ENCODE measurements at regions not wholly inside any gene's neighbourhood (a gene's known extent, or its start where the extent isn't known, plus 50 kb on each side); places are given as distances from the start of the nearest gene placed in this dataset.

DNA sequence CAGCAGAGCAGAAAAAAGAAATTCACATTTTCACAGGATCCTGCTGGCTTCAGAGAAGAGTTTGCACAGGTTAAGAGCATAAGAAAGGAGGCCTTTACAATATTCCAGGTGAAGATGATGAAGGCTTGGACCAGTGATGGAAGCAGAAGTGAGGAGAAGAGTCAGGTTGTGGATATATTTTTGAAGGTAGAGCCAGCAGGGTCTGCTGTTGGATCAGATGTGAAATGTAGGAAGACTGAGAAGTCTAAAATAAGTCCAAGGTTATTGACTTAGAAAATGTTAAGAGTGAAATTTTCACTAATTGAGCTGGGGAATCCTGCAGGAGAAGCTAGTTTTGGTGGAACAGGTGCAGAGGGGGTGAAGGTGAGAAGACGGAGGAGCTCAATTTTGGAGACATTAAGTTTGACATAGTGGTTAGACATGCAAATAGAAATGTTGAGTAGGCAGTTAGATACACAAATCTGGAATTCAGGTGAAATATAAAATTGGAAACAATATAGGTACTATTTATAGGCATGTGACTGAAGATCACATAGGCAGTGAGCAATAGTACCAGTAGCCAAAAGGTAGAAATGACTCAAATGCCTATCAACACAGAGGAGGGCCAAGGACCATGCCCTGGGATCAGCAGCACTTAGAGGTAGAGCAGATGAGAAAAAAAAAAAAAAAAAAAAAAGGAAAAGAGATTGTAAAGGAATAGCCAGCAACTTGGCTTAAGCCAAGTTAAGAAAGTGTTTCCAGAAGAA, 252.0 kb downstream of the AASDHPPT start:
- no peak for DNase-seq (ENCODE audit: low read depth, low spot score)

DNA sequence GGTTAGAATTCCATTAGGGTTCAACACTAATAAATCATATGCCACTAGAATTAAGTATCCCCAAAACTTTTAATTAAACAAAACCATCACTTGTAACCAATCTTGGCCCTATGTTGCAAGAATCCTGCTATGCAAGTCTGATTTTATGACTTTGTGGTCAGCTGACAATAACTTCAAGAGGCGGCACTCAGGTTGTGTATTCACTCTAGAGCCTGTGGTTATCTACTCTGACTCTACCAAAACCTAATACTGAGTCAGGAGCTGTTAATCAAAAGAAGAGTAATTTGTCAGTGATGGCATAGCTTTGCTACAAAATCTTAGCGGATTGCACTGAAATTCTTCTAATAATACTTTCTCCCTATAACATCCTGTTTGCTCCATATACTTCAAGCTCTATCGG, 253.7 kb downstream of the AASDHPPT start:
- no peak for DNase-seq (ENCODE audit: low read depth, low spot score)

DNA sequence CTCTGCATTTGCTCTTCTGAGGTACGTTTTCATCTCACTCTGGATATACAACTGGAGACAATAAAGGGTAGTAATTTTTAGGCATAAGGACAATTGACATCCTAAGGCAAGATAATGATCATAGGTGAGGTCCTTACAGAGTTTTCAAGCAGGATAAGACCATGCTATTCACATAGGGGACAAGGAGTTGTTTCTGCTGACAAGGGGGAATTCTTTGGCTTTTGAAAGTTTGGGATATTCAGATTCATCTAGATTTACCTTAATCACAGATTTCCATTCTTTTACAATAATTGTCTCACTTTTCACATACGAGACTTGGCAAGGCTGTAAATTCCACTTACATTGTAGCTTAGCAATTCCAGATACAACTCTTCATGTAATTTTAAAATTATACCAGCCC, 256.2 kb downstream of the AASDHPPT start:
- no peak for DNase-seq (ENCODE audit: low read depth, low spot score)

DNA sequence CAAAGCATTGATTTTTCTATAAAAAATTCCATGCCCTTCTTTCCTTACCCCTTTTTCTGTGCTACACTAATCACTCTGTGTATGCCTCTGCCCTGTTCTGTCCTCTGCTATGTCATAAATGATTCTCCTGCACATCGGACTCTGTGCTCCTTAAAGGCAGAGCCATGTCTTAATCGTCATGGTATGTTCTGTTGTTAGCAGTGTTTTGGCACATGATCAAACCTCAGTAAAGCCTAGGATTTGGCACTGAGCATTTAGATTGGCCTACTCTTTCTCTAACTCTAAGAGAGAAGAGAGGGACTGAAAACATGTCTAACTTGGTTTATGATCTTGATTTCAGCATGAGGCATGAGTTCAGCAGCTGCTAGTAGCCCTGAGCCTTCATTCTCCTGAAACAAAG, 266.9 kb downstream of the AASDHPPT start:
- no peak for DNase-seq (ENCODE audit: low read depth, low spot score)

DNA sequence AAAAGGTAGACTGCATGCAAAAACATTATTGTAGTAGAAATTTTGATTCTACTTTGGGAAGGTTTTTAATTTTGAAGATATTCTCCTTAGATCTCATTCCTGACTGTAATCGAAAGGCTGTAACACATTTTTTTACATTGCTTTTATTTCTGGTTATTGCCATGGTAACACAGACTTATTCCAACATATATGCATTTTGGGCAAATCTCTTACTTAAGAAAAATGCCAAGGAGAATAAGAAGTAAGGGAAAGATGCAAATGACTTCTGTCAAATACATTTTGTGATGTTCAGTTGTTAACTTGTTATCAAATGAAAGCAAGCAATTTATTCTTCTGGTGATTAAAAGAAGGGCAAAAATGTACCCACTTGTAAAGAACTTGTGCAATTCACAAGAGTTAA, 267.5 kb downstream of the AASDHPPT start:
- DNase-seq (ENCODE audit: low read depth, low spot score), result no peak

DNA sequence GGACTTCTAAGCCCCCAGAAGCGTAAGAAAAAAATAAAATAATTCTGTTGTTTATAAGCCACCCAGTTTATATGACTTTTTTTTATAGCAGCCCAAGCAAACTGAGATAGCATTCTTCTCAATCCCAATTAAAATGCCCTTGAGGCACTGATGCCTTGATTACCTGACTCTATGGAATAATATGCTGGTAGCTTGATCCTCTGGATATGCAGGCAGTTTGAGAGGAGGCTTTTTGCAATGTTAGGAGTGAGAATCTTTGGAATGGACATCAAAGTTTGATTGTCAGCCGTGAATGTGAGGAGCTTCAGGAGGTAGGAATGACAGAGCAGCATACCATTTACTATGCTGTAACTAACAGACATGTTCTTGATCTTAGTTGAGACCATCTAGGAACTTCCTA, 275.6 kb downstream of the AASDHPPT start:
- no peak for DNase-seq (ENCODE audit: low read depth, low spot score)

DNA sequence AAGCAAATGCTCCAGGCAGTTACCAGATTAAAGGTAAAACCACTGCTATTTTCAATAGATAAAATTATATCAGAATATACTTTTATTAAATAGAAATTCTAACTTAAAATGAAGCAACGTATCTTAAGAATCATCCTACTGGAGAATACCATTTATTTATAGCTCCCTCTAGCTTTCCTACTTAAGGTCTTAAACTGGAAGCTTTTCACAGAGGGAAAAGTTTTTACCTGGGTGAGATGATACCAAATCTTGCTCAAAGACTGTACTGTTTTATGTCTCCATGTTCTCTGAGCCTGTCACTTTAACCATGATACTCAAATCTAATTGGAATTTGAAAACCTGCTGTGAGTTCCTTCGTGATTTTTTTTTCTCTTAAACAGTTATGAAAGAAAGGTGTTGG, 291.8 kb downstream of the AASDHPPT start:
- DNase-seq (ENCODE audit: low read depth, low spot score), result no peak

DNA sequence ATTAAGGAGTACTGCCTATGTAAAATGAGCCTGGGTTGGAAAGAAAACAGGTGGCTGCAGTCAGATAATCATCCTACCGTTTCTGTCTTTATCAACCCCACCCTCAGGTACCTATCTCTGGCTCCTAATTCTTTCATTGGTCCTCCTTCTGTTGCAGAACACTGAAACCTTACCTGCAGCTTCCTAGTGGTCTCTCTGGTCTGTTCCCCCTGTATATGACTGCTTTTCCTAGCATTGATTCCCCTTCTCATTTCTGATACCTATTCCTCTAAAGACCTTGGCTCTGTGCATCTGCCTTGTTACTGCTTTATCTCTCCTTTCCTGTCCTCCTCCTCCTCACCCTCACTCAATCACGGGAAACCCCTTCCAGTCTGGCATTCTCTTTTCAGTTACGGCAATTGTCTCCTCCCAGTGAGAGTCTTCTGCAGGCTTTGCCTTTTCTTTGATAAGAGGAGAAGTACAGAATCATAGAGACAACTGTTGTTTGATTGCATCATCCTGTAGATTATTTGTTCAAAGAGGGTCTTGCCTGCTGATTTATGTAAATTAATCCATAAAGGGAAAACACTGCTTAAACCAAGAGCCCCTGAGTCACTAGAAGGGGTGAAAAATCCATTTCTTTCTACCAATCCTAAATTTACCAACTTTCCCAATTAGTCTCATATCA, 301.2 kb downstream of the AASDHPPT start:
- DNase-seq (ENCODE audit: low read depth, low spot score), result no peak

DNA sequence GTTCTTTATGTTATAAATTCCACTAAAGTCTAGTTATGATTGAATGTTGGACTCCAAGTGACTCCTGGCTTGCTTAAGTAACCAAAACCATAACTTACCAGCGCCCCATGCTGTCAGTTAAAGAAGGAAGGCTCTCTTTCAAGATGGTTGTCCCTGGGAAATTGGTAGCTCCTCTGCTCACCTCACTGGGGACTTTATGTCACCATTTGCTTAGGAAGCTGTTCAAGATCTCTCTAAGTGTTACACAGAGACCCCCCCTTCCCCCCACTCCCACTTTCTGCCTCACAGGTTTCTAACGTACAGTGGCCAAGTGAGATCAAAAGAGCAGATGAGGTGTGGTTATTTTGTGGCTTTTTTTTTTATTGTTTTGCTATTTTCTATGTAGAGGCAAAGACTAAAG, 301.8 kb downstream of the AASDHPPT start:
- DNase-seq (ENCODE audit: low read depth, low spot score), result no peak

DNA sequence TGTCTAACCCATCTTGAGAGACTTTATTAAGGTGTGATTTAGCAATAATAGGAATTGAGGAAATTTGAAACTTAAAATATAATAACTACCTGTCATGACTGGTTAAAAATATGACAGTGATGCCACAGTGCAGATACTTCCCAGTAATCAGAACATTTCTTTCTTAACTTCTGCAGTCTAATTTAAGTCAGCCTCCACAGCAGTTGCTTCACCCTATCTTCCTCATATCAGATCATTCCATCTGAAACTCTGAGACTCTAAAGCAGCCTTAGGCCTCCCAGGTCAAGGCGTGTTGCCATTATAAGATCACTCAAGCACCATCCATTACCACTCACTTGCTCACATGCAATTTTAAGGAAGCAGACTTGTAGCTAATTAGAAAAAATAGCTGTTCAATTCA, 302.2 kb downstream of the AASDHPPT start:
- no peak for DNase-seq (ENCODE audit: low read depth, low spot score)

DNA sequence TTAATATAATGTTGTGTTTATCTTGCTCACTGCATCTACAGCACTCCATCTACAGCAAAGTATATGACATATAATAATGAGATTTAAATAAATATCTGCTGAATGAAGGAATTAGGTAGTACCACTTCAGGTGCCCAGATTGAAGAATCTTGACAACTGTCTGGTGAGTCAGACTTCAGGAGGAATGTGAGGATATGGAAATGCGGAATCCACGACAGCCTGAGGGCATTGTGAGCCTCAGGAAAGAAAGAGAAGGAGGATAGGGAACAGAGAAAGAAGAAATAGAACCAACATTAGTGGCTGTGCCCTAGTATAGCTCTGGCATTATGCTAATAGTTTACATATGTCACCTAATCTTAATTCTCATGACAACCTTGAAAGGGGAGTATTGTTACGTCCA, 304.4 kb downstream of the AASDHPPT start:
- DNase-seq (ENCODE audit: low read depth, low spot score), result no peak

DNA sequence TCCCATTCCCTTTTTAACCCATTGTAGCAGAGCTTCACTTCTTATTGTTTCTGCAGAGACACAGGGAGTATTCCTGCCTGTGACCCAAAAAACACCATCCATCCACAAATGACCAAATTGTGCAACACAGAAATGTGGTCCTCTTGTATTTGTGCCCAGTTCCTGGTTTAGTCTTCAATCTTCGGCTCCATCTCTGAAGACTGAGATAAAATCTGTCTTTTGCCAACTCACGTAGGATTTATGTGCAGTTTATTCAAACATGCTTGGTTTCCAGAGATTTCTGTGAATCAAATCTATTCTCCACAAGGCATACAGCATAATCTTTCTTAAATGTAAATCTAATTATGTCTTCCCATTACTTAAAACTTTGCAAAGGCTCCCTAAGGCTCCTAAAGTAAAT, 307.0 kb downstream of the AASDHPPT start:
- DNase-seq (ENCODE audit: low read depth, low spot score), result no peak

DNA sequence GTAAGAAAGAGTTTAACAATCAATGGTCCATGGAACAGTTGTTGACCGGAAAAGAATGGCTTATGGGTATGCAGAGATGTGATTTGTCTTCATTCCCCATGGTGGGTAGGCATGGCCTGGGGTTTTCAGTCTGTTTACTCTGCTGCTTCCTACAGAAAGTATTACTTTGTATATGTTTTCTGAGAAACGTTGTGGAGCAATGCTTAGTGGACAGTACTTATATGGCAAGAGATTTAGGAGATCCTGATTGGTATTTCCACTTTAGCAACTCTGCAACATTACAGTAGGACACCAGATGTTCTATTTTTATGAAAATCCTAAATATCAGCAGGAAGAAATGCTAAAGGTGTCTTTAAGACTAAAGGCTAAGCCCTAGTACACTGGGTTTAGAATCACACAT, 309.1 kb downstream of the AASDHPPT start:
- no peak for DNase-seq (ENCODE audit: low read depth, low spot score)

DNA sequence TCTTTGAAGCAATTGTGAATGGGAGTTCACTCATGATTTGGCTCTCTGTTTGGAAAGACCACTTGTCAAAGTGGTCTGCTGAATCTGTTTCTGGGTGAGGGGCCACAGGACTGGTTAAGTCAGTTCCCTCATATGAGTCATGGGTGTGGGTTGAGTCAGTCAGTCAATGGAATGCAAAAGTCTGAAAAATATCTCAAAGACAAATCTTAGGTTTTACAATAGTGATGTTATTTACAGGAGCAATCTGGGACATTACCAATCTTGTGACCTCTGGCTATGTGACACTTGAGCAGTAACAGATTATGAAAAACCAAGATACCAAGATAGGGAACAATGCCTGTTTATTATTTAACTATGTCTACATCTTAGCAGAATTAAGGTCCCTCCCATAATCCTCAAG, 311.6 kb downstream of the AASDHPPT start:
- no peak for DNase-seq (ENCODE audit: low read depth, low spot score)

DNA sequence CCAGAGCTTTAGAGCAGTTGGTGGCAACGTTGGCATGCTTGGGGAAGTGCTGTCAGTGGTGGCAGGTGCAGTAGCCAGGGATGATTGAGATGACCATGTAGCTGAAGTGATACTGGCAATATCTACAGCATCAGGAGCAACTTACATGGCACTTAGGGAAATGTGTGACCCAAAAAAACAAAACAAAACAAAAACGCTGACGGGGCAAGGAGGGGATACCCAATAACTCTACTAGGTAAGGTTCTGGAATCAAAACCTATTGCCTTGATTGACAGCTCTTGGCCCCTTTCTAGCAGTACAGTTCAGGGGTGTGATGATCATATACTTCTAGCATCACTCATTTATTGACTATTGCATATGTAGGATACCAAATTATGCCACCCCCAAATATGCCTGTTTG, 312.6 kb downstream of the AASDHPPT start:
- DNase-seq (ENCODE audit: low read depth, low spot score), result no peak

DNA sequence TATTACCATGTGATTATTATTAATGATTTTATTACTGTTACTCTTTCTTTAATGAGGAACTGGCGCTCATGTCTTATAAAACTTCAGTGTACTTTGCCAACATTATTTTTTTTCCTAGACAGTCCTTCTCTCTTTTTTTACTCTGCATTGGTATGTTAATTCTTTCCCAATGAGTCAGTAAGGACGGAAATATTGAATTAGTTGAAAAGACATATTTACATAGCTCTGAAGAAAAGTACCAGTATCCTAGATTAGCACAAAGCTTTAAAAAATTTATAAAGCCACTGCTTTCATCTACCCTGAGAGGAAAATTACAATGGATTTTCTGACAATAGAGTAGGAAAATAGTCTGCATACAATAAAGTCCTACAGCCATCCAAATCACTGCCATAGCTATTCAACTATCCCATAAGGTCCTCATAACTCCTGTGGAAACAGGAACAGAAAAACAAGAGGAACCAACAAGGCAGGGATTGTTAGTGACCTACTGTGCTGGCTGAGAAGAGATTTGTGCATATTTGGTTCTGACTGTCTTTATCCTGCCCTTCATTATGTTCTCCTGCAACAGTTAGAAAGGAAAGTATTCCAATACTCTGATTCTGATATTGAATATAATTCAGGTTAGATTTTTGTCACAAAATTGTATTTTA, 314.4 kb downstream of the AASDHPPT start:
- DNase-seq (ENCODE audit: low read depth, low spot score), result no peak

DNA sequence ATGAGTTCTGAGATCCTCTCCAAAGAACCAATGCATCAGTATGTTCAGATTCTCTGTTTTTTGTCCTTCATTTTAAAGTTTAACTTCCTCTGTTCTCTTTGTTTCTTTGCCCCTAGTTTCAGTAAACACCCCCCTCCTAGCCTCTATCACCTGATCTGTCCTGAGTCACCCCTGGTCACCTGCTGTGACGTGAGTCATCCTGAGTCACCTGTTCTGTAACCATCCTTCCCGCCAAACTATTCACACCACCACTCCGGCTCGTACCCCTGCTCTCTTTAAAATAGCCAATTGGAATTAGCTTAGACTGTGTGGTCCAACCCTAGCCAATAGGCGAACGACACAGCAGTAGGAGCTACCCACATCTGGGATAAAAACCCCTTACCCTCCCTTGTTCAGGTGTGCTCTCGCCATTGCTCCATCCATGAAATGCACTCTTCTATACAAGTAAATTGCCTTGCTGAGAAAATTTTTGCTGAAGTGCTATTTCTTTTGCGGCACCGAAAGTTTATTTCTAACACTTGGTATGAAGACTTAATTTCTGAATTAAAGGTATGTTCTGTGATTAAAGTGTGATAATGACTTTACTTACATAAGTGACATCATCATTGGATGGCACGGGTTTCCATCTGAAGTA, 318.4 kb downstream of the AASDHPPT start:
- no peak for DNase-seq (ENCODE audit: low read depth, low spot score)

DNA sequence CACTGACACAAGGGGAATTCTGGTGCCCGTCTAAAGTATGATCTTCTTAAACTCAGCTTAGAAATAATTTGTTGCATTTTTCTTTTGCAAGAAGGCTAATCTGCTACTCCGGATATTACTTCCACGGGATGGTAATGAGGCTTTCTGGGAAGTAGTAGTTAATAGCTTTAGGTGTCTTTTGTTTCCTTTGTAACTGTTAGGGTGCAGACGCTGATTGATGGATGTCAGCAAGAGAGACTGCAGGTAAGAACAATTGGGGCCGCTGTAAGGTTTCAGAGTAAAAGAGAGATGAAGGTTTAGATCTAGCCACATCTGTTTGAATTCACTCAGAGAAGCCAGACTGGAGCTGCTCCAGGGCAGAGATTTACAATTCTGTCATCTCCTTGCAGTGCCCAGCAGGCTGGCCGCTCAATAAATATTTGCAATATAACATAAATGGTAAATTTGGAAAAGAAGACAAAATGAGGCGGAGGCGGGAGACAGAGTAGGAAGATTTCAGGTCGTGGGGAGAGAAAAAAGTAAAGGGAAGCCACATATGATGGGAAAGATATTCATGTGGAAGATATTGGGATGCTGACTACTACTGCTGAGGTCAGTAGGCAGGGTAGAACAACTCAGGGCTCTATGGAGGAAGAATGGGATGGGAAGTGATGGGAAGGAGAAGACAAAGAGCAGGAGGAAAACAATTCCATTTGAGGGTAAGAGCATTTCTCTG, 320.5 kb downstream of the AASDHPPT start:
- no peak for DNase-seq (ENCODE audit: low read depth, low spot score)

DNA sequence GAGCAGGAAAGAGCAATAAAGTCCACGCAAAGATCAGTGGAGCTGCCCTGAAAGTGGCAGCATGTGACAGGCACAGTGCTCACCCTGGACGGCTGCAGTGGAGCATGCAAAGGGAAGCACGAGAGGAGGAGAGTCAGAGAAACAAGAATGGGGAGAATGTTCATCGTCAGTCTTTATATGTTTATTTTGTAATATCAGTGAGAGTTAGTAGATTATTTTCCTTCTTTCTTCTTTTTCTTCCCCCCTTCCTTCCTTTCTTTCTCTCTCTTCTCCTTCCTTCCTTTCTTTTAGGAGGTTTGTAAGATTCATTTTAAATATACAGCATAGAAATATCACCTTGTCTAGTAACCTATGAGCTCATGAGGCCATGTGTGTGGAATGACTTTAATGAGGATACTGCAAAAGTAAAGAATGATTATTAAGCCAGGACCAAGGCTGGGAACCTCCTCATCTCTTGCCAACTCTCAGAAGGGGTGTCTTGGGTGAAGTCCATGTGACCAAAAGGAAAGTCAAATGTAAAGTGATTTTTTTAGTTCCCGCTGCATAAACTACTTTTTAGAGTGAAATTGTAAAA, 321.1 kb downstream of the AASDHPPT start:
- no peak for DNase-seq (ENCODE audit: low read depth, low spot score)

DNA sequence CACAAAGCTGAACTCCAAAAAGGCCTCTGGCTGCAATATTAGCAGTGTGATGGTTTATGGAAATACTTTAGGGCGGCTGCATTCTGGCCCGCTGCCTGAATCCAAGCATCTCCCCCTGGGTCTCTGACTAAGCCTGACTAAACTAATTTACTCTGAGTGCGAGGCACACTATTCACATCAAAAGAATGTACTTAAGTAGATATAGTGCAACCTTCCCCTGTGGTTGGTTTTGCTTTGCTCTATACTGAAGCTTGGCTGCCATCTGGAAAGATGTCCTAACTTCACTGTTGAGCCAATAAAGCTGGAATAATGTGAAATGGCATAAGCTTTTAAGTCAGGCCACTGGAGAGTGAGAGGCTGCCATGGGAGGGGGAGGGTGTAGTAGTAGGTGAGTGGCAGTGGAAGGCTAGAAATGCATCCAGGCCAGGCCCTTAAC, 321.6 kb downstream of the AASDHPPT start:
- no peak for DNase-seq (ENCODE audit: low read depth, low spot score)

DNA sequence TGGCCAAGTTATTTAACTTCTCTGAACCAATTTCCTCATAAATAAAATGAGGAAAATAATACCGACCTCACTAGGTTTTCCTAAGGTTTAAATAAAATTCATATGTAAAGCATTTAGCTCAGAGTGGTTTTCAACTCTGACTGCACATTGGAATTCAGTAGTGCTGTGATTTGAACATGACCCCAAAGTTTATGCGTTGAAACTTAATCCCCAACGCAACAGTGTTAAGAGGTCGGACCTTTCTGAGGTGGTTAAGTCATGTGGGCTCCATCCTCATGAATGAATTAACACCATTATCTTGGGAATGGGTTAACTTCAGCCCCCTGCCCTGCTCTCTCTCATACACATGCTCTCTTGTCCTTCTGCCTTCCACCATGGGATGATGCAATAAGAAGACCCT, 322.2 kb downstream of the AASDHPPT start:
- DNase-seq (ENCODE audit: low read depth, low spot score), result no peak
